ENCODE measurements at regions not wholly inside any gene's neighbourhood (a gene's known extent, or its start where the extent isn't known, plus 50 kb on each side); places are given as distances from the start of the nearest gene placed in this dataset.

GRCh38 chr7:121447243-121447910, 51.3 kb upstream of the FAM3C start:
- DNase-seq, result no peak

DNA sequence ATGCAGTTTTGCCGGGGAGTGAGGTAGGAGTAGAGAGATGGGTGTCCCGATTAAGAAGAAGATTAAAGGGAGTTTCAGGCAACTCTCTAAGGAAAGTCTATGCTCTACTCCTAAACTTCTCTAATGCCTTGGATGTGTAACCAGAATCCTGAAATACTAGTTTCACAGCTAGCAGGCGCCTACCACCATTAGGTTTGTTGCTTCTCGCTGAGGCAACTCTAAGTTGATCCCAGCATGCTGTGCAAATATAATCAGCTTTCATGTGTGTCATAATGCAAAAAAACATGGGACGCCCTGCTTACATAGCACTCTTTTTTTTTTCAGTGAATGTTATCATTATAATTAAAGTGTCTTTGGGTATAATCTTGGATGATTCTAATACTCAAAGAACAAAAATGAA, 50.4 kb upstream of the FAM3C start:
- no peak for DNase-seq

All from inflammatory macrophage treated with lipopolysaccharide for 4 hours (primary cell).